SJCRH30 (cell line): ENCODE measurements at regions not wholly inside any gene's neighbourhood (a gene's known extent, or its start where the extent isn't known, plus 50 kb on each side); places are given as distances from the start of the nearest gene placed in this dataset.
A peak's percentile ranks its signal among the peaks of the same experiment; 100 is the strongest.

Experiments used
- DNase-seq, 2 experiments: peaks; one replicate each; pipeline ENCODE4 v3.0.0-alpha.2; 2015 to 2020
- H3K27ac ChIP-seq: fragments of 250-450 bp; sonication (Bioruptor Pico); 2 replicates; pipeline ENCODE4 v1.5.1; 2020; ENCODE audit warnings: mild to moderate bottlenecking, moderate library complexity
- H3K27me3 ChIP-seq: fragments of 250-450 bp; sonication (Bioruptor Pico); 2 replicates; pipeline ENCODE4 v1.5.1; 2020; ENCODE audit warnings: mild to moderate bottlenecking, moderate library complexity
- H3K36me3 ChIP-seq: fragments of 250-450 bp; sonication (Bioruptor Pico); 2 replicates; pipeline ENCODE4 v1.5.1; 2020; ENCODE audit warnings: mild to moderate bottlenecking, moderate library complexity
- H3K4me1 ChIP-seq: fragments of 250-450 bp; sonication (Bioruptor Pico); 2 replicates; pipeline ENCODE4 v1.5.1; 2020; ENCODE audit warnings: mild to moderate bottlenecking, moderate library complexity
- H3K4me3 ChIP-seq: fragments of 250-450 bp; sonication (Bioruptor Pico); 2 replicates; pipeline ENCODE4 v1.5.1; 2020; ENCODE audit warnings: mild to moderate bottlenecking, moderate library complexity
- H3K9me3 ChIP-seq: fragments of 250-450 bp; sonication (Bioruptor Pico); replicated peaks from 2 replicates; pipeline ENCODE4 v1.5.1; 2020; ENCODE audit warnings: mild to moderate bottlenecking, moderate library complexity

DNA sequence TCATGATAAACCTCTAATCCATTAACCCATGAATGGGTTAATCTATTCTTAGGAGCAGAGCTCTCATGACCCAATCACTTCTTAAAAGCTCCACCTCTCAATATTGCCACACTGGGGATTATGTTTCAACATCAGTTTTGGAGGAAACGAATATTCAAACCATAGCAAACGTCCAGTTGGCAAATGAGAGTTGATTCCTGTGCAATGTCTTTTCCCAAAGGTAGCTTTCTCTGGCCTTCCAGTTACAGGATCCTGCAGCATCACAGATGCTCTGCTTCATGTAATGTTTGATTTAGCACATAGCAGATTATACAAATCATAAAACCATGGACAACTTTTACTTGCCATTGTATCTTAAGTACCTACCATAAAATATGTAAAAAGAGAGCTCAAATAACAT lies 481.0 kb downstream of the TNS1 start:
- no peak for DNase-seq
- no peak overlapping the region for H3K27ac ChIP-seq
- H3K4me3 ChIP-seq = no peak overlapping the region
- H3K36me3 ChIP-seq = no peaks in the 10 kb centered on the region
- no peaks in the 10 kb centered on the region for H3K4me1 ChIP-seq
- H3K27me3 ChIP-seq = no peaks in the 10 kb centered on the region
- no peaks in the 10 kb centered on the region for H3K9me3 ChIP-seq

DNA sequence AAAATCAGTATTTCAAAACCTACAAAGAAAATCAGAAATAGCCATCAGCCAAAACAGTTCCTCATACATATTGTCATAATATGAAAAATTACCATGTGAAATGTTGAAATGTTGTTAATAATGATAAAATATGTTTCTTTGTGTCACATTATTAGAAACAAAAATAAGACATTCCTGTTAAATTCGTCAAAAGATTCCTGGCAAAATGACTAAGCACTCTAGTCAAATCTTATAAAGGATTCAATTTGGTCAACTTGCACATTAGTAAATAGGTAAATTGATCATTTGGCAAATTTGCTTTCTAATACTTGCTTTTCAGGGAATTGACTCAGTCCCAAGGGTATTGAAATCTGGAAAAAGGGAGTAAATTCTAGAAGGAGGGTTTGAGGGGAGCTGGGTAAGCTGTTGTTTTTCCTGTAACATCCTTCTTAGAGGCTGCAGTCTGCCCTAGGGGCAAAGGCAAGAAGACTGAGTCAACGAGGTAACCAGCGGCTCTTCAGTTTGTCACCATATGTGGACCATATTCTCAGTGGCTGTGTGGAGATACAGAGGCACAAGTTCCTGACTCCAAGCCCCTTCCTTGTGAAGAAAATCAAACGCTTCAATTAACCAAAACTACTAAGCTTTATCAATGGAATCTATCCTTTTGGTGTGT lies 482.3 kb downstream of the TNS1 start:
- H3K9me3 ChIP-seq = no peaks in the 10 kb centered on the region
- no peak overlapping the region for H3K4me3 ChIP-seq
- H3K36me3 ChIP-seq = no peaks in the 10 kb centered on the region
- no peaks in the 10 kb centered on the region for H3K4me1 ChIP-seq
- no peaks in the 10 kb centered on the region for H3K27me3 ChIP-seq
- H3K27ac ChIP-seq = no peak overlapping the region
- no peak for DNase-seq

DNA sequence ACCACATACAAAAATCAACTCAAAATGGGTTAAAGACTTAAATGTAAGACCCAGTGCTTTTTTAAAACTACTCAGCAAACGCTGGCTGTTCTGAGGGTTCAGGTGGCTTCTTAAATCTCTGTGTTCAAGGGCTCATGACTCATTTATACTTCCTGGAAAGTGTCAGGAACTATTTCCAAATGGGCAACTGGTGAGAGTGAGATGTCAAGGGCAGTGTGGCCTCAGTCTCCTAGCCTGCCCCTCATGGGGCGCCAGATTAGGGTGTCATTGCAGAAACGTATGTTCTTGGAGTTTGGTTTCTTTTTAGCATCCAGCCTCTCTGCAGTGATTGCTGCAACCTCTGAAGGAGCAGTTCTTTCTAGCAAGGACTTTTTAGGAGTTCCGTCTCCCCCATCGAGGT lies 485.4 kb downstream of the TNS1 start:
- no peak for DNase-seq
- no peak overlapping the region for H3K4me3 ChIP-seq
- H3K27me3 ChIP-seq = no peaks in the 10 kb centered on the region
- H3K36me3 ChIP-seq = no peaks in the 10 kb centered on the region
- H3K27ac ChIP-seq = no peak overlapping the region
- no peaks in the 10 kb centered on the region for H3K9me3 ChIP-seq
- no peaks in the 10 kb centered on the region for H3K4me1 ChIP-seq

DNA sequence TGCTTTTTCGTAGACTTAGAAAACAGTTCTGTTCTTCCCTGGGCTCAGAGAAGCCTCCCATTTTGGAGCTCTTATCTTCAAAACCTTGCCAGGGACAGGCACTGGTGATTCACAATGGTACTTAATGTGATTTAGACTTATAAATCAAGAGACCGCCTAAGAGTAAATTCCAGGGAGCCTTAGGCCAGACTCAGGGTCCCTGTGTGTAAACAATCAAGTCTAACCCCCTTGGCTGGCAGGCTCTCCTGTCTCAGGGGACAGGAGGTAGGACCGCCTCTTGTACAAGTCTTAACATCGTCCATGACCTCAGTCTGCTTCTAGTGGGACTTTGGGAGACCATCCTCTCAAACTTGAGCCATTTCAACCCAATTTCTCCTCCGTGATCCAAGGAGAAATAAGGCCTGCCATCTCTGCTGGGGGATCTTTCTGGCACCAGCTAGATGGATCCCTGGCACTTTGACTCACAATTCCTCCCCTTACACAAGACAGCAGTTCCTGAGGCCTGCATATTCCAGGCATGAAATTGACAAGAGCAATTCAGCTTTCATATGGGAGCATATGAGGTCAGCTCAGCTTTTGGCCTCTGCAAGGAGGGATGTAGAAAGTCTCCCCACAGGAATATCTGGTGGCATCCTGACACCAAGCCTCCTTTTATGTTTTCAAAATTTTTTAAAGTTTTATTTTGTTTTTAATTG lies 487.0 kb downstream of the TNS1 start:
- H3K27me3 ChIP-seq = no peaks in the 10 kb centered on the region
- peaks cover 5% of the 10 kb centered on the region for H3K4me1 ChIP-seq
- H3K4me3 ChIP-seq = no peak overlapping the region
- H3K36me3 ChIP-seq = no peaks in the 10 kb centered on the region
- peak; percentile 6 to 22 for DNase-seq
- no peaks in the 10 kb centered on the region for H3K9me3 ChIP-seq
- no peak overlapping the region for H3K27ac ChIP-seq

GRCh38 chr2:217513258-217513657 lies 489.5 kb downstream of the TNS1 start:
- Histone ChIP-seq H3K9me3 (no peaks in the 10 kb centered on the region; the same call in 1 of the 2 replicates), H3K36me3 (no peaks in the 10 kb centered on the region), H3K27me3 (no peaks in the 10 kb centered on the region), H3K4me3 (no peak overlapping the region), H3K4me1 (peaks cover 5% of the 10 kb centered on the region), H3K27ac (no peak overlapping the region)
- no peak for DNase-seq

DNA sequence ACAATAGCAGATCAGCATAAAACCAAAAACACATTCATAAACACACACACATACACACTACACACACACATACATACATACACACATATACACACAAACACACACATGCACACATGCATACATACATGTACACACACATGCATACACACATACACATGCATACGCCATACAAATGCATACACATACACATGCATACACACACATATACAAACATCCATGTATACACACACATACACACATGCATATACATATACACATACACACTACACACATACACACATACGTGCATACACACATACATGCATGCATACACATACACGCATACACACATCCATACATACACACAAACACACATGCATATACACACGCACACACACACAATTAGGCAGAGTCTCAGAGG lies 490.1 kb downstream of the TNS1 start:
- H3K4me1 ChIP-seq = peaks cover 5% of the 10 kb centered on the region
- H3K9me3 ChIP-seq = no peaks in the 10 kb centered on the region; the same call in 1 of the 2 replicates
- H3K36me3 ChIP-seq = no peaks in the 10 kb centered on the region
- H3K4me3 ChIP-seq = no peak overlapping the region
- no peak for DNase-seq
- H3K27me3 ChIP-seq = no peaks in the 10 kb centered on the region
- no peak overlapping the region for H3K27ac ChIP-seq

DNA sequence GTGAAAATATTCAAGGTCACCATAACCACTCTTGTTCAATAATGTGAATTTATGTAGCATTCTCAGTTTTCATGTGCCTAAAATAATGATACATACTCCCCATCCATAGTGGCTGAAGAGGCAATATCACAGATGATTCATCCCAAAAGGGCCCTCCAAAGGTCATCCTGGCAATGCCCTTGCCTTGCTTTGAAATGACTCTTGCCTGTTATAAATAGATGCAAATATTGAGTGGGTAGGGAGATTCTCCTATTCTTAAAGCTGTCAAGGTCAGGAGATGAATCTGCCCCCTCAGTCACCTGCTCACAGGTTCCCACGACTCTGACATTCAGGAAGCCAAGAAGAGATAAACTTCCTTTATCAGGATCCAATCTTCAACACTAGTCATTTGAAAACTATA lies 490.5 kb downstream of the TNS1 start:
- H3K36me3 ChIP-seq = no peaks in the 10 kb centered on the region
- no peak for DNase-seq
- no peaks in the 10 kb centered on the region; the same call in 1 of the 2 replicates for H3K9me3 ChIP-seq
- H3K4me3 ChIP-seq = no peak overlapping the region
- no peak overlapping the region for H3K27ac ChIP-seq
- H3K27me3 ChIP-seq = no peaks in the 10 kb centered on the region
- H3K4me1 ChIP-seq = peaks cover 5% of the 10 kb centered on the region

- no peak overlapping the region for H3K27ac ChIP-seq
- H3K36me3 ChIP-seq = no peaks in the 10 kb centered on the region
- peaks cover 5% of the 10 kb centered on the region for H3K4me1 ChIP-seq
- no peak overlapping the region for H3K4me3 ChIP-seq
- DNase-seq = no peak
- no peaks in the 10 kb centered on the region for H3K27me3 ChIP-seq
- no peaks in the 10 kb centered on the region; the same call in 1 of the 2 replicates for H3K9me3 ChIP-seq
Observed at GRCh38 chr2:217511850-217512249, 490.9 kb downstream of the TNS1 start.

DNA sequence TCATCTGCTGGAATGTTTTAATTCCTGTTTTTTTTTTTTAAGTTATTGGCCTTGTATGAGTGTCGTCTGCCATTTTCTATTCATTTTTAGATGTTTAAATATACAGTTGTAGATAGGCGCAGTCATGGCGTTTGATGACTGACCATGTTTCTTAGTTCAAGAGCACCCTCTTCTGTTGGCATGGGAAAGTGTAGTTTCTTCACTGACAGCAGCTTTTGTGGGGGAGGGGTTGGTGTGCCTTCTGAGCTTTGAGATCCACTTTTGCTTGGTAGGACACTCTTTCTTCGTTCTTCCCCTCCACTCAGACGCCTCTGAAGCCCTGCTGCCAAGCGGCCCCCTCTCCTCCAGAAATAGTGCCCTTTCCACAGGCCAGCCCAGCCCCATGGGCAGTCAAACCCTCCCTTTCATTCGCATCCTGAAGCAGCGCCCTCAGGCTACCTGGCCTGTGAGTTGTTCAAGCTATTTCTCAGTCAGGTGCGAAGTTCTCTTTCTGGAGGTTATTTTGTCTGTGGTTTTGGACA lies 492.0 kb downstream of the TNS1 start:
- Histone ChIP-seq H3K27me3 (no peaks in the 10 kb centered on the region), H3K4me1 (peaks cover 5% of the 10 kb centered on the region), H3K4me3 (no peak overlapping the region), H3K27ac (peak overlapping the region; percentile 16), H3K36me3 (no peaks in the 10 kb centered on the region), H3K9me3 (no peaks in the 10 kb centered on the region; the same call in 1 of the 2 replicates)
- peak; percentile 76 to 93 for DNase-seq

GRCh38 chr2:217505303-217505702 lies 497.5 kb downstream of the TNS1 start:
- Histone ChIP-seq H3K4me1 (no peaks in the 10 kb centered on the region), H3K4me3 (no peak overlapping the region), H3K27ac (no peak overlapping the region), H3K36me3 (no peaks in the 10 kb centered on the region), H3K27me3 (no peaks in the 10 kb centered on the region), H3K9me3 (no peaks in the 10 kb centered on the region; the same call in 1 of the 2 replicates)
- no peak for DNase-seq

DNA sequence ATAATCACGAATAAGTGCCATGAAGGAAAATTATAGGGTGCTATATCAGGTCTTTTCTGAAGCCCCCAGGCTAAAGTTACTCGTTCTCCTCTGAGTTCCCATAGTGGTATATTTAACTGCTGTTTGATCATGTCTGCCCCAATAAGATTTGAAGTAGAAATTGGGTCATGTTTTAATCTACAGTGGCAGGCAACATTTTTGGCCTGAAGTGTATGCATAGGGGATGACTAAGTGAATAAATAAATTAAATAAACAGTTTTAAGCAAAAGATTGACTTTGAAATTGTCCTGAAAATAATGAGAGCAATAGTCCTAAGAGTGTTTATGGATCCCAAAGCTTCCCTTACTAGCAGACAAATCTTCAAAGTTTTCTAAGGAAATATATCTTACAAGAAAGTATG lies 500.9 kb downstream of the TNS1 start:
- Histone ChIP-seq H3K27me3 (no peaks in the 10 kb centered on the region), H3K4me3 (no peak overlapping the region), H3K9me3 (no peaks in the 10 kb centered on the region), H3K36me3 (no peaks in the 10 kb centered on the region), H3K4me1 (no peaks in the 10 kb centered on the region), H3K27ac (no peak overlapping the region)
- DNase-seq = no peak

DNA sequence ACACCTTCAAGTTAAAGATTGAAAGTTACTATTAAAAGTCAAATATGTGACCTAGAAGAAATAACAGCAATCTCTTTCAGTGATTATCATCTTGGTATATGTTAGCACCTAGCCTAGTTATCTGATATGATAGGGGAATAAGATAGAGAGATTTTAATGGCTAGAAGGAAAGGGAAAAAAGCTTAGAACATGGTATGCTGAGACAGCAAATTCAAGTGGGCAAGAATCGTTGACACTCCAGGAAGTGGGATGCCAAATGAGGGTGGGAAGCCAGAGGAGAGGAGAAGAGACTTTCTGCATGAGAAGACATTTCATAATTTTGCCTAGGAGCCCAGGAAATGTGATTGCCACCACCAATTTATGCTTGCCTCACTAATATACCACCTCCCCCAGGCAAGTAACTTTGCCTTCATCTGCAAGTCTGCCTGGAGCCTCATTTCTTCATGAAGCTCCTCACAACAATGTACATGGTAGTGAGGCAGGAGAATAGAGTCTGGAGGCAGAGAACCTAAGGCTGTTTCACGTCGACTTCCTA lies 504.9 kb downstream of the TNS1 start:
- Histone ChIP-seq H3K9me3 (no peaks in the 10 kb centered on the region), H3K27ac (no peak overlapping the region), H3K4me3 (no peak overlapping the region), H3K4me1 (no peaks in the 10 kb centered on the region), H3K27me3 (no peaks in the 10 kb centered on the region), H3K36me3 (no peaks in the 10 kb centered on the region)
- no peak for DNase-seq

- Histone ChIP-seq H3K9me3 (no peaks in the 10 kb centered on the region), H3K4me3 (no peak overlapping the region), H3K27ac (no peak overlapping the region), H3K4me1 (no peaks in the 10 kb centered on the region), H3K36me3 (no peaks in the 10 kb centered on the region), H3K27me3 (no peaks in the 10 kb centered on the region)
- DNase-seq = no peak
Observed at GRCh38 chr2:217494557-217494956, 508.2 kb downstream of the TNS1 start.

DNA sequence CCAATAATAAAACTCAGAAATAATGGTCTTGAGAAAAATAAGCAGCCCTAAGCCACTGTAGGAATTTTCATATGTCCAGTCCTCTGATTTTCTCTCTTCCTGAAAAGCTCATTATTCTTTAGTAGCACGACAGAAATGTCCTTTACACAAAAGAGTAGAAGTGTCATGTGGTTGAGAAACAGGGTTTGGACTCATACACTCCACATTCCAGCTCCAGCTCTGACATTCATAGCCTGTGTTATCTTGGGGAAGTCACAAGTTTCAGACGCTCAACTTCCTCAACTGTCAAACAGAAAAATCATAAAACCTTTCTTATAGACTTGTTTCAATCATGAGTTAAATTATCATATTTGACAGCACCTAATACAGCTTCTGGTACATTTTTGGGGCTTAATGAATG lies 511.5 kb downstream of the TNS1 start:
- Histone ChIP-seq H3K4me1 (no peaks in the 10 kb centered on the region), H3K36me3 (no peaks in the 10 kb centered on the region), H3K27me3 (no peaks in the 10 kb centered on the region), H3K27ac (no peak overlapping the region), H3K9me3 (no peaks in the 10 kb centered on the region), H3K4me3 (no peak overlapping the region)
- no peak for DNase-seq

- Histone ChIP-seq H3K4me1 (no peaks in the 10 kb centered on the region), H3K27me3 (no peaks in the 10 kb centered on the region), H3K27ac (no peak overlapping the region), H3K36me3 (no peaks in the 10 kb centered on the region), H3K4me3 (no peak overlapping the region), H3K9me3 (no peaks in the 10 kb centered on the region; the same call in 1 of the 2 replicates)
- no peak for DNase-seq
Observed at GRCh38 chr2:217489145-217489960, 513.4 kb downstream of the TNS1 start.
